ENCODE measurements at regions not wholly inside any gene's neighbourhood (a gene's known extent, or its start where the extent isn't known, plus 50 kb on each side); places are given as distances from the start of the nearest gene placed in this dataset.
"Not testable (repeated sequence)": the region's sequence is repeated elsewhere in the genome, so short reads cannot be mapped to it uniquely, and the experiment has no call there.

DNA sequence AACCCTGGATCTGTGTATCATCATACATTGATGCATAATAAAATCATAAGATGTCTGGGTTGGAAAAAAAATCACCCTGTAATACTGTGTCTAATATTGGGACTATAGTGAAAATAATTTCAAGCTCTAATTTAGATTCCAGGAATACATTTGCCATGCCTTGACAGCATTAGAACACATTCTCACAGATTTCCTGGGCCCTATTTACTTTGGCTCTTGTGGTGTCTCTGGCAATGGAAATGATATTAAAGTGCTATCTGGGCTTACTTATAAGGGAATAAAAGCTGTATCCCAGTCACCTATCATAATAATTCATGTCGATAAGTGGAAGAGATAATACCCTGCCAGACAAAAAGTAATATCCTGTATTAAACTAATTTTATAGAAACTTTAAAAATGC is 472.0 kb downstream of the ZPLD1 start:
- DNase-seq (ENCODE audit: low read depth in 2 of 2): no peak

DNA sequence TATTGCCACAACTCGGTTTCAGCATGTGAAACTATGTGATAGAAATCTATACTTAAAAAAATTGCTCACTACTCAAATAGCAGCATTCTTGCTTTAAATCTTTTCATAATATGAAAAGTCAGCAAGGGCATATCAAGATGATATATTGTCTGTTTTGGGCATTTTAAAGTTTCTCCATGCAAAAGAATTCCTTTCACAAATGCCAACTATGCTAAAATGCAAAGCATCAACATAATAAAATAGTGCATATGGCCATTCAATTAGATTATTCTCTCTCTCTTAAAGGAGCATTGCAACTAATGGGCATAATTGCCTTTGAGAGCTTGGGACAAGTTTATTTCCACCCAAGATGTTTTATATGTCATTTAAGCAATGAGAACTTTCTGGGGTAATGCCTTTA is 475.1 kb downstream of the ZPLD1 start:
- DNase-seq (ENCODE audit: low read depth in 2 of 2): no peak

GRCh38 chr3:102916532-102916931 is 481.7 kb downstream of the ZPLD1 start:
- no peak for DNase-seq (ENCODE audit: low read depth in 2 of 2)

DNA sequence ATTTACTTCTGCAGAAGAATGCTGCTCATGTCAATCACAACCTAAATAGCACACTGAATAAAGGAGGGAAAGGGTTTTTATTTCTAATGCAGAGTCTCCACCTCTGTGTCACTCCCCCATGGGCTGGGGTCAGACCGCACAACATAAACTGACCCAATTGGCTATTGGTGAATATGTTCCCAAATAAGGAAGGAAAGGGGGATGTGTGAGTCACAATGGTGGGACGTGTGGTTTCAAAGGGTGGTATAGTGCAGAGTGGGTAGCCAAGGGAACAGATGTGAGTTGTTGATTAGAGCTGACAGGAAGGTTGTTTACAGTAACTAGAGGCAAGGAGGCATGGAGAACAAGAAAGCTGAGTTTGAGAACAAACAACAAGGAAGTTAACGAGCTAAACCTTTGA is 491.8 kb downstream of the ZPLD1 start:
- no peak for DNase-seq (ENCODE audit: low read depth in 2 of 2)

- no peak for DNase-seq (ENCODE audit: low read depth in 2 of 2)
These were observed 498.6 kb downstream of the ZPLD1 start for GRCh38 chr3:102933377-102933776.

DNA sequence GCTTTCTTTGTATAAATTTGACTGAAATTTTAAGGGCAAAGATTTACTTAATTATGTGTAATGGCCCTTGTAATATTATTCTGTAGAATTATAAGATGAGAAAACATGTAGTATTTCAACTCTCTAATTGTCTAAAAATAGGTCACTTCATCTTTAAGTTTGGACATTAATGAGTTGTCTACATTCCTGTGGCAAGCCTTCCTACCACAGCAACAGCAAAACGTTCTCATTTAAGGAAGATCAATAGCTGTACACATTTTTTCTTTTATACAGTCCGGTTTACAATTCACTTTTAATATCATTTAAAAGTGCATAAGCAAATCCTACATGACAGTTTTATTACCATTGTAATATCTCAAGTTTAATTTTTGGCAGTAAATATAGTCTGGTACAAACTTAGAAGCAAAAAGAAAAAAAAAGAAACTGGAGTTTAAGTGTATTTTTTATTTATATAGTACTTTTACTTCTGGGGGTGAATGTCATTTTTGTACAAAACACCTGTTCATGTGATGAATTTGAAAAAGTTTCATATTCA is 501.8 kb downstream of the ZPLD1 start:
- no peak for DNase-seq (ENCODE audit: low read depth in 2 of 2)

DNA sequence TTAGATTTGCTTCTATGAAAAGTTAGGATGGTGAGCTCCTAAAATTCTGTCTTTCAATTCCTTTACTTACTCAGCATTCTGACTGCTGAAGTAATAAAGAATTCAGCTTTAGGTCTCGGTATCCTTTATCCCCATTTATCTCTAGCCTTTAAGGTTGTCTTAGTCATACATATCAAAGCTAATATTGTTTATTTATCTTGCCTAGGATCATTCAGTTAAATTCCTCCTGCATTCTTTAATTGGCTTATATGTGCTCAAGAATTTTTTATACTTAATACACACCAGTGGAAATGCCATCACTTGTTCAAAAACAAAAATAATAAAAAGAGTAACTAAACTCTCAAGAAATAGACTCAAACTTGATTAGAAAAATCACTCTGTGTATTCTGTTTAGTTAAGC is 507.0 kb downstream of the ZPLD1 start:
- DNase-seq (ENCODE audit: low read depth in 2 of 2): no peak

DNA sequence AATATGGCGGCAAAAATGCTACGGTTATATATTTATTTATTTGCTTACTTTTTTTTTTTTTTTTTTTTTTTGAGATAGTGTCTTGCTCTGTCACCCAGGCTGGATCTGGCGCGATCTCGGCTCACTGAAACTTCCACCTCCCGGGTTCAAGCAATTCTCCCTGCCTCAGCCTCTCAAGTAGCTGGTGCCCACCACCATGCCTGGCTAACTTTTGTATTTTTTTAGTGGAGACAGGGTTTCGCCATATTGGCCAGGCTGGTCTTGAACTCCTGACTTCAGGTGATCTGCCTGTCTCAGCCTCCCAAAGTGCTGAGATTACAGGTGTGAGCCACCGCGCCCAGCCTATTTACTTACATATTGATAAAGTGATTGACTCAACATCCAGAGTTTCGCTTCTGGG is 511.6 kb downstream of the ZPLD1 start:
- not testable (repeated sequence) for DNase-seq (ENCODE audit: low read depth in 2 of 2)

DNA sequence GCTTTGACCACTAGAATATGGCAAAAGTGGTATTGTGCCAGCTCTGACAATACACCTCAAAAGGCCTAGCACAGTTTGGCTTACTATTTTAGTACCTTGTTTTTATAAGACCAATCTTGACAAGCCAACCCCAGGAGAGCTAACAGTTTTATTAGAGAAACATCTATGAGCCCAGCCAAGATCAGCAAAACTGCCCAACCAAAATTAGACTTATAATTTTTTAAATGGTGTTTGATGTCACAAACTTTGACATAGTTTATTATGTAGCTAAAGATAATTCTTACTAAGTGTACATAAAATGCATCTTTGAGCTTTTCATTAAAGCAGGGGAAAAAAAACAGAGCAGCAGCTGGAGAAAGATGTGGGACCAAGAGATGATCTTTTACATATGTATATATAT is 537.5 kb downstream of the ZPLD1 start:
- no peak for DNase-seq (ENCODE audit: low read depth in 2 of 2)

GRCh38 chr3:102974333-102974732 is 539.5 kb downstream of the ZPLD1 start:
- DNase-seq (ENCODE audit: low read depth in 2 of 2): no peak

DNA sequence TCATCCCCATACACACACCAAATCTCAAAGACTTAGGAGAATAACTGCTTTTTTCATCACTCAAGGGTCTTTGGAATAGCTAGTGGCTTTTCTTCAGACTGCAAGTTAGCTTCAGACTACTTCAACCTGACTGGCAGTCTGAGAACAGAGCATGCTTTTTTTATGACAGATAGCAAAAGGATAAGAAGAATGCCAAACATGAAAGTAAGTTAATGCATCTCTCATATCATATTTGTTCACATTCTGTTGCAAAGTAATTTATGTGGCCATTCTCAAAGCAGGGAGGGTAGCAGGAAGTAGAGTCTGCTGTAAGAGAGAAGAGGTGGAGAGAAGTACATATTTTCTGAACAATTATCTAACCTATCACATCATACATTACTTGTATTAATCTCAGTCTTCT is 544.4 kb downstream of the ZPLD1 start:
- DNase-seq (ENCODE audit: low read depth in 2 of 2): no peak

DNA sequence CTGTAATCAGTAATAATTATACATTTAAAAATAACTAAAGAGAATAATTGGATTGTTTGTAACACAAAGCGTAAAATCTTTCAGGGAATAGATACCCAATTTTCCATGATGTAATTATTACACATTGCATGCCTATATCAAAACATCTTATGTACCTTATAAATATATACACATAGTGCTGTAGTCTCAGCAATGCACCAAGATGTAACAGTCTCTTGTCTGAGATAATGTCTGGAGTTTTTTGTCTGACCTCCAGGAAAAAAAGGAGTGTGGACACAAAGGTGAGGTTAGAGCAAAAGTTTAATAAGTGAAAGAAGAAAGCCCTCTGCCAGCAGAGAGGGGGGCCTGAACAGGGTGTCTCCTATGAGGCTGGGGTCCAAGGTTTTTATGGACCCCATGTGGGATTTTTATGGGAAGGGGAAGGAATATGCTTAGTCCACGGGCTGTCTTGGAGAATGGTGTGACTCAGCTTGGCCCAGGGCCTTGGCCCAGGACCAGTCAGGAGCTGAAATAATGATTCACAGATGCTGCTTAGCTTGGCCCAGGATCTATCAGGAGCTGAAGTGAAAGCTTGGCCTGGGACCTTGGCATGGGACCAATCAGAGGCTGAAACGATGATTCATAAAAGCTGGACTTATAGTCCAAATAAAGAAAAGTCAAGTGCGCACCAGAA is 545.0 kb downstream of the ZPLD1 start:
- DNase-seq (ENCODE audit: low read depth in 2 of 2): no peak

DNA sequence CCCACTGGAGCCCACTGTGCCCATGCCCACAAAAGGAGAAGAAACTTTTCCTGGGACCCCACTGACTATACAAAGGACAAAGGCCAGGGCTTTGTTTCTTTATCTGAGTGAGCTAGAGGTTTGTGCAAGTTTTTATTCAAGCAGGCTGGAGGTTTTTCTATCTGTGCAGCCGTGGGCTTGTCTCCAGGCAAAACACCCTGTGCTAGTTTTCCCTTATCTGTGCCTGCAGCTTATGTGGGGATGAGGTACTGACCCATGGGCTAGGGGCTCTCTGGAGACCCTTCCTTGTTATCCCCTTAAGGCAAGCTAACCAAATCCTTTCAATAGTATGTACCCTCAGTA is 545.5 kb downstream of the ZPLD1 start:
- no peak for DNase-seq (ENCODE audit: low read depth in 2 of 2)

- no peak for DNase-seq (ENCODE audit: low read depth in 2 of 2)
These were observed 567.8 kb downstream of the ZPLD1 start for GRCh38 chr3:103002425-103003176.

- no peak for DNase-seq (ENCODE audit: low read depth in 2 of 2)
These were observed 571.8 kb downstream of the ZPLD1 start for GRCh38 chr3:103006526-103007183.

- no peak for DNase-seq (ENCODE audit: low read depth in 2 of 2)
These were observed 574.8 kb downstream of the ZPLD1 start for GRCh38 chr3:103009609-103010008.

DNA sequence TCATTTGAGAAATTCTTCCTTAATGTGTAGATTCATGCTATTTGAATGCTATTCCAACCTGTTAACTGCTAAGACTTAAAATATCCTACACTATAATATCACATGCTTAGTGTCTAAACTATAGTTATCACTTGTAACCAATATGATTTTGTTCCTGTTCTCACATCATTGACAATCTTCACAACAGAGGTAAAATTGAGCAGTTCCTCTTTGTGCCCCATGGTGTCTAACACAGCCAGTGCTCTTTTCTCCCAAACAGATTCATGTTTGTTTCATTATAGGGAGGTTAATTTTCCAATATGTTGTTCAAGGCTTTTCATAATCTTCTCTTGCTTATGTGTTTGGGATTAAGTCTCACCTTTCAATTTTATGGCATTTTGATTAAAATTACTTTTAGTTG is 591.1 kb downstream of the ZPLD1 start:
- DNase-seq (ENCODE audit: low read depth in 2 of 2): no peak

DNA sequence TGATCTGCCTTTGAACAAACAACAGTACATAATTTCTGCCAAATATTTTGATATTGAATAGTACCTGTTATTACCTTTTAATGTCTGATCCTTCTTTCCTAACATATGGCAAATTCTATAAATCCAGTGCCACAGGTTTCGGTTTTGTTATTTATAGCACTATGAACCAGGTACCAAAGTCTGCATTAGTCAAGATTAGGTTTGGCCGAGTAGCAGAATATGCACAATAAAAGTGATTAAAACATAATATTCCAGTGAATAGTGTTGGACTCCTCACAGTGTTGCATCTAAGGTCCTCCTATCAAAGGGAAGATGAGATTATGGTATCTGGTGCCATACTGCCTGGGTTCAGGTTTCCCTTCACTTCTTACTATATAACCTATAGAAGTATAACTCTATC is 599.0 kb downstream of the ZPLD1 start:
- no peak for DNase-seq (ENCODE audit: low read depth in 2 of 2)

GRCh38 chr3:103047640-103048039 is 612.8 kb downstream of the ZPLD1 start:
- no peak for DNase-seq (ENCODE audit: low read depth in 2 of 2)

- no peak for DNase-seq (ENCODE audit: low read depth in 2 of 2)
These were observed 613.4 kb downstream of the ZPLD1 start for GRCh38 chr3:103048068-103048722.

- DNase-seq (ENCODE audit: low read depth in 2 of 2): no peak
These were observed 617.5 kb downstream of the ZPLD1 start for GRCh38 chr3:103052236-103052830.

GRCh38 chr3:103055021-103055520 is 620.3 kb downstream of the ZPLD1 start:
- DNase-seq (ENCODE audit: low read depth in 2 of 2): no peak

All from stimulated activated CD8-positive, alpha-beta memory T cell treated with anti-CD3 and anti-CD28 coated beads, Interleukin-2, amount 100 ng/mL, for 48 hours (primary cell).